ENCODE measurements at regions not wholly inside any gene's neighbourhood (a gene's known extent, or its start where the extent isn't known, plus 50 kb on each side); places are given as distances from the start of the nearest gene placed in this dataset.

GRCh38 chr12:19719672-19720071, 280.4 kb downstream of the AEBP2 start:
- TF ChIP-seq POLR2AphosphoS5 (IDR thresholded peaks at IDR 0.05; ENCODE audit: low read depth, low read length) (no peak), TAF1 (IDR thresholded peaks at IDR 0.05; ENCODE audit: borderline replicate concordance, low read depth, low read length) (no peak)

Measured in GM12892 (cell line).